ENCODE measurements at regions not wholly inside any gene's neighbourhood (a gene's known extent, or its start where the extent isn't known, plus 50 kb on each side); places are given as distances from the start of the nearest gene placed in this dataset.

- no peak overlapping the region for H3K4me3 ChIP-seq (ENCODE audit: low read depth, low read length)
- ChIA-PET POLR2A (no interaction called here), CTCF (no interaction called here)
- no TSS peak for BruUV-seq (replicated peaks)
- H3K27me3 ChIP-seq (replicated peaks; ENCODE audit: control insufficient read depth, insufficient read depth, low read length) = no peaks in the 10 kb centered on the region
- no peaks in the 10 kb centered on the region for H3K36me3 ChIP-seq (ENCODE audit: control insufficient read depth, insufficient read depth, low read length)
- no peak for DNase-seq
- H3K9me3 ChIP-seq = no peaks in the 10 kb centered on the region
- H3K4me1 ChIP-seq = peaks cover 12% of the 10 kb centered on the region; the same call in 1 of the 2 replicates
- TF ChIP-seq CTCF (IDR thresholded peaks at IDR 0.05; ENCODE audit: insufficient read depth in 1 of 2, low read depth in 1 of 2, low read length in 1 of 2, severe bottlenecking in 1 of 2, unreplicated experiment in 1 of 2) = no peak
- intact Hi-C loops (cut with micrococcal nuclease; ENCODE audit: unreplicated experiment) = no loop called here
- Mint-ChIP-seq H3K36me3 (ENCODE audit: insufficient read depth, unreplicated experiment) (no peaks in the 10 kb centered on the region), H3K4me3 (ENCODE audit: unreplicated experiment) (no peak overlapping the region), H3K9me3 (ENCODE audit: unreplicated experiment) (no peaks in the 10 kb centered on the region), H3K27ac (ENCODE audit: unreplicated experiment) (no peak overlapping the region), H3K4me1 (ENCODE audit: low read depth, unreplicated experiment) (peaks cover 13% of the 10 kb centered on the region), H3K27me3 (ENCODE audit: insufficient read depth, unreplicated experiment) (no peaks in the 10 kb centered on the region)
Measured at GRCh38 chr11:119878990-119879389, 150.0 kb upstream of the NECTIN1 start.

GRCh38 chr11:119876841-119877240 lies 147.8 kb upstream of the NECTIN1 start:
- Mint-ChIP-seq H3K27ac (ENCODE audit: unreplicated experiment) (no peak overlapping the region), H3K27me3 (ENCODE audit: insufficient read depth, unreplicated experiment) (no peaks in the 10 kb centered on the region), H3K9me3 (ENCODE audit: unreplicated experiment) (no peaks in the 10 kb centered on the region), H3K4me3 (ENCODE audit: unreplicated experiment) (no peak overlapping the region), H3K4me1 (ENCODE audit: low read depth, unreplicated experiment) (peaks cover 13% of the 10 kb centered on the region), H3K36me3 (ENCODE audit: insufficient read depth, unreplicated experiment) (no peaks in the 10 kb centered on the region)
- ChIA-PET POLR2A (no interaction called here), CTCF (no interaction called here)
- H3K4me3 ChIP-seq (ENCODE audit: low read depth, low read length) = no peak overlapping the region
- intact Hi-C loops (cut with micrococcal nuclease; ENCODE audit: unreplicated experiment) = no loop called here
- H3K36me3 ChIP-seq (ENCODE audit: control insufficient read depth, insufficient read depth, low read length) = no peaks in the 10 kb centered on the region
- peaks cover 12% of the 10 kb centered on the region; the same call in 1 of the 2 replicates for H3K4me1 ChIP-seq
- no TSS peak for BruUV-seq (replicated peaks)
- H3K27me3 ChIP-seq (replicated peaks; ENCODE audit: control insufficient read depth, insufficient read depth, low read length) = no peaks in the 10 kb centered on the region
- TF ChIP-seq CTCF (IDR thresholded peaks at IDR 0.05; ENCODE audit: insufficient read depth in 1 of 2, low read depth in 1 of 2, low read length in 1 of 2, severe bottlenecking in 1 of 2, unreplicated experiment in 1 of 2) = no peak
- DNase-seq = no peak
- no peaks in the 10 kb centered on the region for H3K9me3 ChIP-seq

- Histone ChIP-seq H3K36me3 (ENCODE audit: control insufficient read depth, insufficient read depth, low read length) (no peaks in the 10 kb centered on the region), H3K4me3 (ENCODE audit: low read depth, low read length) (no peak overlapping the region), H3K27me3 (replicated peaks; ENCODE audit: control insufficient read depth, insufficient read depth, low read length) (no peaks in the 10 kb centered on the region), H3K9me3 (no peaks in the 10 kb centered on the region), H3K4me1 (peaks cover 12% of the 10 kb centered on the region; the same call in 1 of the 2 replicates)
- BruUV-seq (replicated peaks) = no TSS peak
- DNase-seq = no peak
- Mint-ChIP-seq H3K4me3 (ENCODE audit: unreplicated experiment) (no peak overlapping the region), H3K9me3 (ENCODE audit: unreplicated experiment) (no peaks in the 10 kb centered on the region), H3K27me3 (ENCODE audit: insufficient read depth, unreplicated experiment) (no peaks in the 10 kb centered on the region), H3K36me3 (ENCODE audit: insufficient read depth, unreplicated experiment) (no peaks in the 10 kb centered on the region), H3K4me1 (ENCODE audit: low read depth, unreplicated experiment) (peaks cover 13% of the 10 kb centered on the region), H3K27ac (ENCODE audit: unreplicated experiment) (no peak overlapping the region)
- POLR2A ChIA-PET = no interaction called here
- intact Hi-C loops (cut with micrococcal nuclease; ENCODE audit: unreplicated experiment) = no loop called here
- CTCF ChIA-PET = no interaction called here
- no peak for TF ChIP-seq CTCF (IDR thresholded peaks at IDR 0.05; ENCODE audit: insufficient read depth in 1 of 2, low read depth in 1 of 2, low read length in 1 of 2, severe bottlenecking in 1 of 2, unreplicated experiment in 1 of 2)
Measured at GRCh38 chr11:119875841-119876600, 147.0 kb upstream of the NECTIN1 start.

Data from Caco-2 (cell line).